Small intestine (tissue), 7 donors: ENCODE measurements at regions not wholly inside any gene's neighbourhood (a gene's known extent, or its start where the extent isn't known, plus 50 kb on each side); places are given as distances from the start of the nearest gene placed in this dataset.
A peak's percentile ranks its signal among the peaks of the same experiment; 100 is the strongest.
"Not testable (repeated sequence)": the region's sequence is repeated elsewhere in the genome, so short reads cannot be mapped to it uniquely, and the experiment has no call there.

Experiments
- DNase-seq, 2 donors: peaks; one replicate each; pipeline versions ENCODE4 v3.0.0 to v3.0.0-alpha.2; 2013
- FAIRE-seq: peaks from 2 replicates; lab custom pipeline; 2012; peaks lifted over from hg19 to GRCh38; lab: Jason Lieb, UNC
- H3K27ac ChIP-seq, 3 donors: one replicate each; pipeline ENCODE4 v1.5.1; 2013; ENCODE audit warnings: low read length in 2 of 3, mild to moderate bottlenecking in 2 of 3, control low read depth in 1 of 3, inconsistent platforms in 1 of 3, low read depth in 1 of 3, moderate library complexity in 1 of 3
- H3K27me3 ChIP-seq, 3 donors: one replicate each; pipeline ENCODE4 v1.6.1; 2013; ENCODE audit warnings: low read length in 3 of 3, inconsistent platforms in 1 of 3; ENCODE audit not compliant: control insufficient read depth in 3 of 3, insufficient read depth in 3 of 3
- H3K36me3 ChIP-seq, 3 donors: one replicate each; pipeline ENCODE4 v1.6.1; 2013; ENCODE audit warnings: low read length in 3 of 3, inconsistent platforms in 1 of 3, low read depth in 1 of 3, mild to moderate bottlenecking in 1 of 3, moderate library complexity in 1 of 3; ENCODE audit not compliant: control insufficient read depth in 3 of 3, insufficient read depth in 2 of 3
- H3K4me1 ChIP-seq, 3 donors: one replicate each; pipeline ENCODE4 v1.6.1; 2013; ENCODE audit warnings: low read length in 2 of 3, inconsistent platforms in 1 of 3, low read depth in 1 of 3, mild to moderate bottlenecking in 1 of 3, moderate library complexity in 1 of 3; ENCODE audit not compliant: control insufficient read depth in 3 of 3, insufficient read depth in 2 of 3
- H3K4me3 ChIP-seq, 3 donors: one replicate each; pipeline ENCODE4 v1.5.1; 2013; ENCODE audit warnings: low read length in 3 of 3, control low read depth in 1 of 3, inconsistent platforms in 1 of 3, low read depth in 1 of 3, mild to moderate bottlenecking in 1 of 3, moderate library complexity in 1 of 3
- H3K9me3 ChIP-seq, 2 donors: one replicate each; pipeline ENCODE4 v1.6.1; 2013; ENCODE audit warnings: low read depth in 1 of 2, low read length in 1 of 2; ENCODE audit not compliant: control insufficient read depth in 2 of 2, insufficient read depth in 1 of 2
- WGBS, 3 donors: extraction: QIAGEN DNeasy Blood & Tissue Kit; methylation state at CpG; one replicate each; pipeline ENCODE4 v1.1.7; 2013; 5-methylcytosine and 5-hydroxymethylcytosine counted together
- donor health status: healthy with polysubstance abuse.
- donor health status: control.
- donor health status: control.
- donor health status: Bipolar disorder and iron deficiency.
- donor health status: healthy.

- not testable (repeated sequence) for FAIRE-seq, H3K9me3 ChIP-seq
- WGBS, 3 donors, result 7 to 51% (median 34%) methylated on average over 2 of the region's 2 CpGs
These were observed 77.2 kb upstream of the AGAP9 start for GRCh38 chr10:47600604-47601003.

GRCh38 chr10:47600127-47600526 lies 76.7 kb upstream of the AGAP9 start:
- not testable (repeated sequence) for H3K27ac ChIP-seq, H3K4me1 ChIP-seq, H3K27me3 ChIP-seq, H3K9me3 ChIP-seq, FAIRE-seq, DNase-seq, H3K36me3 ChIP-seq, H3K4me3 ChIP-seq
- WGBS, 3 donors, result 72 to 91% (median 84%) methylated on average over 11 to 14 of the region's 15 CpGs

More at GRCh38 chr10:47600604-47601003, 77.2 kb upstream of the AGAP9 start:
- not testable (repeated sequence) for DNase-seq, H3K36me3 ChIP-seq, H3K4me1 ChIP-seq, H3K27me3 ChIP-seq, H3K27ac ChIP-seq, H3K4me3 ChIP-seq

GRCh38 chr10:47599657-47600056 lies 76.2 kb upstream of the AGAP9 start:
- not testable (repeated sequence) for H3K4me3 ChIP-seq, H3K4me1 ChIP-seq, H3K36me3 ChIP-seq, H3K9me3 ChIP-seq, FAIRE-seq, H3K27ac ChIP-seq, H3K27me3 ChIP-seq
- peak; percentile 33 to 36 for DNase-seq
- 34 to 66% (median 66%) methylated on average over 15 to 16 of the region's 16 CpGs for WGBS, 3 donors

GRCh38 chr10:47593805-47594204 lies 70.4 kb upstream of the AGAP9 start:
- H3K4me3 ChIP-seq, FAIRE-seq, DNase-seq, H3K9me3 ChIP-seq, H3K27me3 ChIP-seq, H3K36me3 ChIP-seq, H3K4me1 ChIP-seq, H3K27ac ChIP-seq: not testable (repeated sequence)
- 88 to 96% (median 95%) methylated on average over 2 of the region's 4 CpGs for WGBS, 3 donors

- not testable (repeated sequence) for FAIRE-seq, H3K9me3 ChIP-seq, H3K4me3 ChIP-seq, H3K27me3 ChIP-seq, DNase-seq, H3K27ac ChIP-seq, H3K36me3 ChIP-seq, H3K4me1 ChIP-seq
- 89 to 100% (median 100%) methylated on average over 2 of the region's 2 CpGs for WGBS, 3 donors
These were observed 69.7 kb upstream of the AGAP9 start for GRCh38 chr10:47593129-47593528.

- H3K9me3 ChIP-seq, FAIRE-seq, H3K36me3 ChIP-seq, H3K4me1 ChIP-seq, H3K4me3 ChIP-seq, H3K27me3 ChIP-seq, H3K27ac ChIP-seq, DNase-seq: not testable (repeated sequence)
- 73 to 100% (median 79%) methylated on average over 3 of the region's 3 CpGs for WGBS, 3 donors
These were observed 67.5 kb upstream of the AGAP9 start for GRCh38 chr10:47590956-47591355.

- H3K4me3 ChIP-seq, H3K27ac ChIP-seq, H3K4me1 ChIP-seq, FAIRE-seq, H3K27me3 ChIP-seq, H3K9me3 ChIP-seq, H3K36me3 ChIP-seq, DNase-seq: not testable (repeated sequence)
- WGBS, 3 donors, result 100% methylated on average over 2 of the region's 2 CpGs; no CpG with 5 or more reads in 2 of the 3 donors
These were observed 67.1 kb upstream of the AGAP9 start for GRCh38 chr10:47590534-47590933.

GRCh38 chr10:47582051-47582450 lies 58.6 kb upstream of the AGAP9 start:
- H3K4me3 ChIP-seq, FAIRE-seq, H3K27ac ChIP-seq, H3K27me3 ChIP-seq, H3K36me3 ChIP-seq, H3K9me3 ChIP-seq, DNase-seq, H3K4me1 ChIP-seq: not testable (repeated sequence)
- WGBS, 3 donors, result 88 to 96% (median 93%) methylated on average over 3 of the region's 4 CpGs

- not testable (repeated sequence) for H3K9me3 ChIP-seq, DNase-seq, H3K27me3 ChIP-seq, H3K4me1 ChIP-seq, H3K27ac ChIP-seq, H3K4me3 ChIP-seq, H3K36me3 ChIP-seq, FAIRE-seq
- 92% methylated on average over 1 of the region's 2 CpGs; no CpG with 5 or more reads in 2 of the 3 donors for WGBS, 3 donors
These were observed 56.6 kb upstream of the AGAP9 start for GRCh38 chr10:47580063-47580462.
